NCI-H1092 treated with DMSO at 0.1 percent for 48 hours (cell line): ENCODE measurements at regions not wholly inside any gene's neighbourhood (a gene's known extent, or its start where the extent isn't known, plus 50 kb on each side); places are given as distances from the start of the nearest gene placed in this dataset.

ENCODE experiments used
- DNase-seq: peaks from one replicate; lab custom pipeline; 2025; lab: John Stamatoyannopoulos, UW

DNA sequence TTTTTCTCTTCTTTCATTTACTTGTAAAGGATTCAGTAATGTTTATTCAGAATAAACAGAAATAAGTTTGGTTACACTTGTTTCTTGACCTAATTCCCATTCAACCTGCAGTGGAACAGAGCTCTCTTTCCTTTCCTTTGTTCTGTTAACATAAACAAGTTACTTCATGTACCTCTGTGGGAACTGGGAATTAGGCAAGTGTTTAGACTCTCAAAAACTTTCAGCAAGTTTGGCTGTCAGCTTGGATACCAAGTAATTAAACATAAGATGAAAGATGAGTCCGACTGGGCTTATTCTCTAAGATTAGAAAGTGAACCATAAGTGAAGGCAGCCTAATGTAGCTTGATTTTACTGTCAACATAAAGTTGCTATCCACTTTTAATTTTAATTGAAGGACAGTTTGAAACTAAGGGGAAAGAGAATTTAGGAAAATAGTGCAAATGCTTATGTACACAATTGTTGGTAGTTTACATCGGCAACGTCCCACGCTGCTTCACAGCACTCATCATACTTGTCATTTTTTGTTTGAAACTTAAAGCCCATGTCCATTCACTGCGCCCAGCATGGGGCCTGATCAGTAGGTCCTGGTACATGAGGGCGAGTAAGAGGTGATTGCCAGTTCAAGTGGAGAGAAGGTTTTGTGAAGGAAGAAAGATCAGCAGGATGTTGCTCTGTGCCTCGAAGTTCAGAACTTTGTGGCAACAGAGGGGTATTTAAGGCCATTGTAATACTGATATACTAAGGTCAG, 113.0 kb downstream of the PLEKHG1 start:
- DNase-seq = no peak

GRCh38 chr6:150713487-150713886, 113.8 kb downstream of the PLEKHG1 start:
- DNase-seq = no peak

DNA sequence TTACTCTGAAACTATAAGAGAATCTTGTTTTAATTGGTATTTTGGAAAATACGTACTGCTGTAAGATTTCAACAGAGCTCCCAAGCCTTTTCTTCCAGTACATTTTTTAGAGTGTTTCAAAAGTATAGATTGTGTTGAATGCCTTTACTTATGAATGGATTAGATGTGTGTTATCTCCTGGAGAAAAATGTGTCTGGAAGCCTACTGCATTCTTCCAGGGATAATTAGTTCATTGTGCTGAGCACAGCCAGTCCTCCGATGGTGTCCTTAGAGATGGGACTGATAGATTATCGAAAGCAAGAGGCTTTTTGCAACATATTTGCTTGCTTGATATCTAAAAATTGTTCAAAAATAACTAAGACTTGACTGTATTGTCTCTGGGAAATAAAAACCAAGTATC, 114.2 kb downstream of the PLEKHG1 start:
- no peak for DNase-seq

- DNase-seq = no peak
Measured at GRCh38 chr6:150715133-150715532, 115.4 kb downstream of the PLEKHG1 start.

- no peak for DNase-seq
Measured at GRCh38 chr6:150717419-150717818, 117.7 kb downstream of the PLEKHG1 start.

DNA sequence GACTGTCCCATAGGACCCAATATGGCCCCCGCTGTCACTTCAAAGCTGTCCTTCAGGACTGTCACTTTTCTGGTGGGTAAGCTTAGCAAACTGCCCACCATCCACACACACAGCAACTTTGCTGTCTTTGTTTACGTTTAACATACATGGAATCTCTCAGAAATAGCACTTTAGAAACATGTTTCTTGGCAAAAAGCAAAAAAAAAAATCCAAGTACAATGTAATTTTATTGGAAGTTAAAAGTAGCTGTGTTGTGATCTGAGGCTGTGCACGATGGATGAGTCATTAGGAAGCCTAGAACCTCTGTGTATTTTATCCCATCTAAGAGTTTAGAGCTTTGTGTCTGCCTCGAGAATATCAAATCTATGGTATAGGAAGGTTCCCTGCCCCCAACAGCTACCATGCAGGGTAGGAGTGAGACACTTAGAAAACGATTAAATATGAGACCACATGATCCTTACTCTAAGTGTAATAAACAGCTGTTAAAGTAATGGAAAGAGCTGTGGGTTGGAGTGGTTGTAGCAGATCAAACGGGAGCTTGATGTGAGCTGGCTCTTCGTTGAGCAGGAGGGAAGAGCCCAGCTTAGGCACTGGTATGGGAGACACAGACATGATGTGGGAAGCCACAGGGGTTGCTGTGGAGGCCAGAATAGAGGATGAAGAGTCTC, 119.5 kb downstream of the PLEKHG1 start:
- no peak for DNase-seq

- DNase-seq = no peak
Measured at GRCh38 chr6:150719831-150720230, 120.1 kb downstream of the PLEKHG1 start.

DNA sequence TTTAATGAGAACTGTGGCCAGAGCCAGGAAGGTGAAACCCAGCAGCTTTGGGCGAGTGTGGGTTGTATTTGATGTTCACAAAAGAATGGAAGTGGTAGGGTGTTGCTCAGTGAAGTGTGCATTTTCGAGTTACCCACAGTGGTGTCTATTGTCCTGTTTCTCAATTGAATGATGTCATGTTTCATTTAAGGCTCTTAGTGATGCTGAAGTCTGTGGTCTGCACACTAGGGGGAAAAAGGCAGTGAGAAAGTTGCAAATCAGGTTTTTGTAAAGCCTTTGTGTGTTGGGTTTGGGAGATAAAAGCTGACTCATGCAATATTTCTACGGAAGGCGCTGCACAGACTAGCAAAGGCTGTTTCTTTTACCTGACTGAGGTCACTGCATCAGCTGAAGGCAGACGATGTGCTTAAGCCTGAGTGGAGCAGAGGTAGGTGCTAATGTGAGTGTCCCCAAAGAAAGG, 121.1 kb downstream of the PLEKHG1 start:
- DNase-seq = peak; percentile 10

DNA sequence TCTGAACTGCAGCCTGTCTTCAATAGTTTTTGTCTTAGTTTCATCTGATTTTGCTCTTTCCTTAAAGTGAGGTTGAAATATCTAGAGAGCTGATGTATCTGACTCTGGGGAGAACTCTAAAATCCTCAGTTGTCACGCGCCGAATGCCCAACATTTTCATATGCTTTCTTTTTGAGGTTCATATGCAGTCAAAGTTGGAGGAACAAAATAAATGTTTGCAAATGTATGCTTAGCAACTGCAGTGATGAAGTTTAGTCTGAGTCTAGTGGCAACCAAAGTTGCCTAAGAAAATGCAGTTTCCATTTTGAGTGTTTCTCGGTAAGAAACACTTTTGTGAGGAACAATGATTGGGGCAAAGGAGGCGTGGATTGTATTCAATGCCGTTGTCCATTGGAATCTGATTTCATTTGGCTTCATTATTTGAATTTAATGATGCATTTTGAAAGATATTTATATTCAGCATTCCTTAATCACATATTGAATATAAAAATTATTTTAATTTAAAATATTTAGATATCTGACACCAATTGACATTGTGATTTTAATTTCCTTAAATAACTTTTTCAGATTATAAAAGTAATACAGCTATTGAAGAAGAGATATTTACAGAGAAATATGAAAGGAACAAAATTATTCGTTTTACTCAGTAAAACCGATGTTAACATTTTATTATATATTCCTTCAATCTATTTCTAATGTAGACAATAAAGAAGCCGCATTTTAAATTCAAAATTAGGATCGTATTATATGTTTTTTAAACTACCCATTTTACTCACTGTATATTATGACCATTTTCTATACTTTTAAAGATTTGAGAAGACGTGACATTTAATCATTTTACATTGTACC, 122.0 kb downstream of the PLEKHG1 start:
- DNase-seq = no peak

GRCh38 chr6:150722614-150723344, 123.1 kb downstream of the PLEKHG1 start:
- no peak for DNase-seq

DNA sequence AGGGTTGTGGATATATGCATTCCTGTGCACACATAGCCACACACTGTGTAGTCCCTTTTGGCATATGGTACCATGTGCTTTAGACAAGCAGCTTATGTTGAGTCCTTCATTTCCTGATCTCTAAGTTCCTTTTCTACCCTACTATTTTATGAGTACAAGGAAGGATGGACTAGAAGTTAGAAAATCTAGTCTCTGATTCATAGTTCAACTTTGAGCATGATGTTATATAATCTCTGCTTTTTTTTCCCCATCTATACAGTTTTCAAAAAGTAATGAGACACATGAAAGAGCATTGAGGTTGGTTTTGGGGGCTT, 123.6 kb downstream of the PLEKHG1 start:
- DNase-seq = no peak

DNA sequence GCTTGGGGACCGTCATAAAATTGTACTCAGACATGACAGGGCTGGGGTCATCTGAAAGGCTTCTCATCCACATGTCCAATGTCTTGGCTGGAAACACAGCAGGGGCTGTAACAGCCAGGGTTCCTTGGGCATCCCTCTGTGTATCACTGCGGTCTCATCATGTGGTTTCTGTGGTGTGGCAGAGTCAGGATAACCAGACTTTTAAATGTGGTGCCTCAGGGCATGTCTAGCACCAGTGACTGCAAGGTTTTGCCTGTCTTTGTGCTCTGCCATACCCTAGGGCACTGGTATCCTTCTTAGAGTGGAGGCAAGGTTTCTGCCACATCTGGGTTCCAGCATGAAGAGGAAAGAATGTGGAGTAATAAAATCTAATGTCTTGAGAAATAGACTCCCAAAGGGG, 124.2 kb downstream of the PLEKHG1 start:
- DNase-seq = no peak

DNA sequence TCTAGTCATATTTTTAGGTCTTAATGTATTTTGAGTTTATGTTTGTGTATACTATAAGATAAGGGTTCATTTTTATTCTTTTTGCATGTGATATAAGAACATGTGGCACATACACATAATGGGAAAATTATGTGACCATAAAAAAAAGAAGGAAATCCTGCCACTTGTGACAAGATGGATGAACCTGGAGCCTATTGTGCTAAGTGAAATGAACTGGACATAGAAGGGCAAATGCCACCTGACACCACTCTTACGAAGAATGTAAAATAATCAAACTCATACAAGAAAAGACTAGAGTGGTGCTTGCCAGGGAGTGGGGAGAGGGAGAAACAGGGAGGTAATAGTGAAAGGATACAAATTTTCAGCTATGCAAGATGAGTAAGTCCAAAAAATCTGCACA, 126.1 kb downstream of the PLEKHG1 start:
- DNase-seq = no peak

DNA sequence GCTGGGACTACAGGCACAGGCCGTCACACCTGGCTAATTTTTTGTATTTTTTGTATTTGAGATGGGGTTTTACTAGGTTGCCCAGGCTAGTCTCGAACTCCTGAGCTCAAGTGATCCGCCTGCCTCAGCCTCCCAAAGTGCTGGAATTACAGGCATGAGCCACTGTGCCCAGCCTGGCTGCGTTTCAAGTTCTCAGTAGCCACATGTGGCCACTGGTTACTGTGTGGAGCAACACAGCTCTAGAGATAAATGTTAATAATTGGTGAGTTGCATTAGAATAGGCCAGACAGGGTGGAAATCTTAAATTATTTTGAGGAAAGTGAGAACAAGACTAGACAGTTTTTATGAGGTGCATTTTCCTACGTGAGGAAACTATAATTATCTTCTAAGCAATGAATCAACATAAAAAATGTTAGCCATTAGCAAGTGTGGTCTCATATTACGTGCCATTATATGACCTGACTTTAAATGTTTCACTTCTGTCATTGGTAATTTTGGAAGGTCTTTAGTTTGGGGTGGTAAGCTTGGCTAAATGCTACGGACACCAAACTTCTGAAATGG, 129.6 kb downstream of the PLEKHG1 start:
- no peak for DNase-seq

- no peak for DNase-seq
Measured at GRCh38 chr6:150730801-150731457, 131.2 kb downstream of the PLEKHG1 start.

GRCh38 chr6:150732765-150733539, 132.6 kb upstream of the MTHFD1L start:
- no peak for DNase-seq

GRCh38 chr6:150733726-150734125, 131.8 kb upstream of the MTHFD1L start:
- no peak for DNase-seq

DNA sequence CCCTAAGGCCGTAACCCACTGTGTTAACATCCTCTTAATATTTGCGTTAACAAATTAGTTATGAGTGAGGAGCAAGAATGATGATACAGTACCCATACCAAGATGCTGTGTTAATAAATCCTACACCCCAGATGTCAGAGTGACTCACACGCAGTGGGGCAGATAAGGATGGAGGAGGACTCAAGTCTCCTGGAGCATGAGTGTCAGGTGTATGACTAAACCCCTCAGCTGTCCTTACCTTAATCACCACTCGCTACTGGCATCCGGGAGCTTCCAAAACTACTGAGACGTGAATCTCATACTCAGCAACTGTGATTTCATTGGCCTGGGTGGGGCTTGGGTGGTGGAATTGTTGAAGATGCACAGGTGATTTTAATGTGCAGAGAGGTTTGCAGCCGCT, 131.3 kb upstream of the MTHFD1L start:
- no peak for DNase-seq

DNA sequence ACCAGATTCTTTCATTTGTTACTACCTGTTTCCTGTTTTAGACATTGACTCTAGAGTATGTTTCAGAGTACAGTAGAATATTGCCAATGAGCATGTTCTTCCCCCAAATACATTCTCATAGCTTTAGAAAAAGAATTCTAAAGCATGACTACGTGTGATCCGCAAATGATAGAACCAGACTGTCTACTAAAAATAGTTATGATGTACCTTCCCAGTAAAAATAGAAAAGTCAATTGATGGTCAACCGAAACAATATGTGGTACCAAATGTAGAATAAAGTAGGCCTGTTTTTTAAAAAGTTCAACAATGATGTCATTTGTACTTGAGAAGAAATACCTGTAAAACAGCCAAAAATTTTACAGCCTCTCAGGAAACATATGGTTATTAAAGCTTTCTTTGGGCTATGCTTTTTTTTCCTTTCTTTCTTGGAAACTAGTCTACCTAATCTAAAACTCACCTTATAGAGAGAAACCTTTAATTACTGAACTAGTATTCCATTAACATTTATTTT, 130.1 kb upstream of the MTHFD1L start:
- DNase-seq = no peak

GRCh38 chr6:150738092-150738629, 127.3 kb upstream of the MTHFD1L start:
- no peak for DNase-seq
